HEK293 (cell line): ENCODE measurements at regions not wholly inside any gene's neighbourhood (a gene's known extent, or its start where the extent isn't known, plus 50 kb on each side); places are given as distances from the start of the nearest gene placed in this dataset.

Source experiments
- CTCF ChIA-PET: fragments of 350-600 bp; formaldehyde crosslinking; extraction: SDS; loops from one replicate; lab custom pipeline; 2021; ENCODE audit warnings: antibody characterized with exemption; lab: Yijun Ruan, JAX
- POLR2A ChIA-PET: fragments of 300-600 bp; formaldehyde crosslinking; extraction: SDS; loops from one replicate; lab custom pipeline; 2020; ENCODE audit warnings: antibody characterized with exemption, inconsistent platforms; lab: Yijun Ruan, JAX
- H3K27ac ChIP-seq: fragments of 200-500 bp; sonication (Bioruptor generic); 2 replicates; pipeline ENCODE4 v1.5.1; 2014; ENCODE audit warnings: low read depth, low read length, control low read depth, inconsistent platforms; ENCODE audit errors: extremely low read depth
- H3K36me3 ChIP-seq, 2 experiments: fragments of 200-500 bp in 1 of 2; sonication (Bioruptor generic) in 1 of 2; 1 replicate in 1 of 2; 2 replicates in 1 of 2; pipeline ENCODE4 v1.5.1; 2014 to 2017; ENCODE audit warnings: inconsistent platforms in 2 of 2, low read length in 2 of 2; ENCODE audit not compliant: control insufficient read depth in 2 of 2, insufficient read depth in 1 of 2
- H3K4me1 ChIP-seq: fragments of 200-500 bp; sonication (Bioruptor generic); 2 replicates; pipeline ENCODE4 v1.5.1; 2014; ENCODE audit warnings: mild to moderate bottlenecking, low read length, inconsistent platforms; ENCODE audit not compliant: control insufficient read depth, insufficient read depth
- H3K4me3 ChIP-seq: 2 replicates; pipeline ENCODE4 v1.5.1; 2011; ENCODE audit warnings: low read depth, mild to moderate bottlenecking, control low read depth, low read length, moderate library complexity
- H3K9me3 ChIP-seq: fragments of 200-500 bp; sonication (Bioruptor generic); 2 replicates; pipeline ENCODE4 v1.5.1; 2014; ENCODE audit warnings: low read depth, low read length, inconsistent platforms; ENCODE audit not compliant: control insufficient read depth, insufficient read depth
- BCL11A ChIP-seq: fragments of 450-650 bp; formaldehyde crosslinking; IDR thresholded peaks from 2 replicates; pipeline ENCODE4 v1.5.1; 2016; ENCODE audit warnings: low read depth, missing biosample characterization, missing genetic modification characterization
- INSM2 ChIP-seq: fragments of 450-650 bp; formaldehyde crosslinking; IDR thresholded peaks from 2 replicates; pipeline ENCODE4 v1.5.1; 2016; ENCODE audit warnings: missing biosample characterization, missing genetic modification characterization
- KLF17 ChIP-seq: fragments of 450-650 bp; formaldehyde crosslinking; IDR thresholded peaks from 2 replicates; pipeline ENCODE4 v1.5.1; 2016; ENCODE audit warnings: missing biosample characterization, missing genetic modification characterization
- PRDM2 ChIP-seq: fragments of 450-650 bp; formaldehyde crosslinking; IDR thresholded peaks from 2 replicates; pipeline ENCODE4 v1.5.1; 2016; ENCODE audit warnings: missing biosample characterization, missing genetic modification characterization, borderline replicate concordance
- ZNF133 ChIP-seq: fragments of 450-650 bp; formaldehyde crosslinking; IDR thresholded peaks from 2 replicates; pipeline ENCODE4 v1.5.1; 2016; ENCODE audit warnings: missing biosample characterization, missing genetic modification characterization
- ZNF202 ChIP-seq: fragments of 450-650 bp; formaldehyde crosslinking; IDR thresholded peaks from 2 replicates; pipeline ENCODE4 v1.5.1; 2016; ENCODE audit warnings: missing biosample characterization, missing genetic modification characterization, borderline replicate concordance
- ZNF416 ChIP-seq: fragments of 450-650 bp; formaldehyde crosslinking; IDR thresholded peaks from 2 replicates; pipeline ENCODE4 v1.5.1; 2016; ENCODE audit warnings: missing biosample characterization, missing genetic modification characterization
- ZNF449 ChIP-seq: fragments of 450-650 bp; formaldehyde crosslinking; IDR thresholded peaks from 2 replicates; pipeline ENCODE4 v1.5.1; 2017; ENCODE audit warnings: missing biosample characterization, mild to moderate bottlenecking, missing genetic modification characterization, moderate library complexity
- ZNF596 ChIP-seq: fragments of 450-650 bp; IDR thresholded peaks from 2 replicates; pipeline ENCODE4 v1.5.0; 2018; ENCODE audit warnings: missing biosample characterization, mild to moderate bottlenecking, missing genetic modification characterization, moderate library complexity
- ZNF791 ChIP-seq: fragments of 450-650 bp; formaldehyde crosslinking; IDR thresholded peaks from 2 replicates; pipeline ENCODE4 v1.5.1; 2016; ENCODE audit warnings: missing biosample characterization, missing genetic modification characterization
- ZSCAN16 ChIP-seq: fragments of 450-650 bp; formaldehyde crosslinking; IDR thresholded peaks from 2 replicates; pipeline ENCODE4 v1.5.1; 2016; ENCODE audit warnings: missing biosample characterization, missing genetic modification characterization
- ZSCAN4 ChIP-seq: fragments of 450-650 bp; formaldehyde crosslinking; IDR thresholded peaks from 2 replicates; pipeline ENCODE4 v1.5.1; 2017; ENCODE audit warnings: missing biosample characterization, missing genetic modification characterization

- H3K4me1 ChIP-seq: no peaks in the 10 kb centered on the region
- ChIA-PET CTCF (no interaction called here), POLR2A (no interaction called here)
- no peaks in the 10 kb centered on the region for H3K9me3 ChIP-seq
- H3K4me3 ChIP-seq: no peak overlapping the region
- H3K36me3 ChIP-seq: no peaks in the 10 kb centered on the region
- H3K27ac ChIP-seq: no peak overlapping the region
- TF ChIP-seq PRDM2 (tag by site-specific recombination) (no peak), INSM2 (tag by site-specific recombination) (no peak), ZNF449 (tag by site-specific recombination) (no peak), ZNF202 (tag by site-specific recombination) (no peak), ZNF596 (tag by site-specific recombination) (no peak), ZNF416 (tag by site-specific recombination) (no peak), ZSCAN4 (tag by site-specific recombination) (no peak), ZSCAN16 (tag by site-specific recombination) (no peak)
These were observed 127.3 kb downstream of the ZNF621 start for GRCh38 chr3:40652072-40652471.

- CTCF ChIA-PET: no interaction called here
- H3K9me3 ChIP-seq: no peaks in the 10 kb centered on the region
These were observed 128.2 kb downstream of the ZNF621 start for GRCh38 chr3:40653001-40653400.

More at GRCh38 chr3:40653001-40653400, 128.2 kb downstream of the ZNF621 start:
- Histone ChIP-seq H3K4me1 (no peaks in the 10 kb centered on the region), H3K4me3 (no peak overlapping the region), H3K36me3 (no peaks in the 10 kb centered on the region), H3K27ac (no peak overlapping the region)
- POLR2A ChIA-PET: no interaction called here
- no peak for TF ChIP-seq ZNF133 (tag by site-specific recombination)
- no peak for TF ChIP-seq BCL11A (tag by site-specific recombination)
- TF ChIP-seq ZNF791 (tag by site-specific recombination): no peak
- TF ChIP-seq KLF17 (tag by site-specific recombination): no peak
